ENCODE measurements at regions not wholly inside any gene's neighbourhood (a gene's known extent, or its start where the extent isn't known, plus 50 kb on each side); places are given as distances from the start of the nearest gene placed in this dataset.

DNA sequence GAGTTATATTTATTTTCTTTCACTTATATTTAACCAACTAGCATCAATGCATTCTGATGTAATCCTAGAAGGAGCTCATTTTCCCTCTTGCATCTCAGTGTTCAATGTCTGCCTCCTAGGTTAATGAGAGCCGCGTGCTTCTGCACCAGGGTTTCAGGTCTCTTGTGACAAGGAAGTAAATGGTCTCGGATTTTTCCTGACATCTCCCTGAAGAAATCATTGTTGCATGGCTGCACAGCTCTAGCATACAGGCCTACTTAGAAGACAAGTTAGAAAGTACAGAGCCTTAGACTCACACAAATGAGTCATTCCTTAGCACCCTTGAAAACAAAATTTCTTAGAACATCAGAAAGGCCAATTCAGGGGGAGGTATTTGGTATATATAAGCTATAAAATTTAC is 57.2 kb upstream of the KLF12 start:
- no peak overlapping the region for H3K4me3 ChIP-seq (ENCODE audit: control insufficient read depth, low read depth, low read length)
- no peak for DNase-seq (ENCODE audit: low read depth)
- TF ChIP-seq, protein P1, sequence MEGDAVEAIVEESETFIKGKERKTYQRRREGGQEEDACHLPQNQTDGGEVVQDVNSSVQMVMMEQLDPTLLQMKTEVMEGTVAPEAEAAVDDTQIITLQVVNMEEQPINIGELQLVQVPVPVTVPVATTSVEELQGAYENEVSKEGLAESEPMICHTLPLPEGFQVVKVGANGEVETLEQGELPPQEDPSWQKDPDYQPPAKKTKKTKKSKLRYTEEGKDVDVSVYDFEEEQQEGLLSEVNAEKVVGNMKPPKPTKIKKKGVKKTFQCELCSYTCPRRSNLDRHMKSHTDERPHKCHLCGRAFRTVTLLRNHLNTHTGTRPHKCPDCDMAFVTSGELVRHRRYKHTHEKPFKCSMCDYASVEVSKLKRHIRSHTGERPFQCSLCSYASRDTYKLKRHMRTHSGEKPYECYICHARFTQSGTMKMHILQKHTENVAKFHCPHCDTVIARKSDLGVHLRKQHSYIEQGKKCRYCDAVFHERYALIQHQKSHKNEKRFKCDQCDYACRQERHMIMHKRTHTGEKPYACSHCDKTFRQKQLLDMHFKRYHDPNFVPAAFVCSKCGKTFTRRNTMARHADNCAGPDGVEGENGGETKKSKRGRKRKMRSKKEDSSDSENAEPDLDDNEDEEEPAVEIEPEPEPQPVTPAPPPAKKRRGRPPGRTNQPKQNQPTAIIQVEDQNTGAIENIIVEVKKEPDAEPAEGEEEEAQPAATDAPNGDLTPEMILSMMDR (conservative IDR thresholded peaks at IDR 0.05; ENCODE audit: control insufficient read depth, insufficient read depth, low read depth, low read length), result no peak

DNA sequence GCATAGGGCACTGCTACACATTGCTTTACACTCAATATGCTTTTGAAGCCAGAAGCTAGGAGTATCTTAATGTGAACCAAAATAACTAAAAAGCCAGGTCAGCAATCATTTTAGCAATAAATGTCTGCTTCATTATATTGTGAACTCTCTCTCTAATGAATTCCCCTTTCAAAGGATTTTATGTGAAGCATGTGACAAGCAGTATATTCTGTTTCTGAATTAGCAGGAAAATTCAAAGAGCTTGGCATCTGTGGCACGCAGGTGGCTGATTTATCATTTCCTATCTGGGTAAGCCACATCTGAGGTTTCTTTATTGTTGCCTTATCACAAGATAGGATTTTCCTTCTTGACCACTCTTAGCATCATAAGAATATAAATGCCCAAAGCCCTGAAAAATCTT is 56.8 kb upstream of the KLF12 start:
- no peak for DNase-seq (ENCODE audit: low read depth)
- TF ChIP-seq, protein P1 (conservative IDR thresholded peaks at IDR 0.05; ENCODE audit: control insufficient read depth, insufficient read depth, low read depth, low read length), result no peak
- no peak overlapping the region for H3K4me3 ChIP-seq (ENCODE audit: control insufficient read depth, low read depth, low read length)

DNA sequence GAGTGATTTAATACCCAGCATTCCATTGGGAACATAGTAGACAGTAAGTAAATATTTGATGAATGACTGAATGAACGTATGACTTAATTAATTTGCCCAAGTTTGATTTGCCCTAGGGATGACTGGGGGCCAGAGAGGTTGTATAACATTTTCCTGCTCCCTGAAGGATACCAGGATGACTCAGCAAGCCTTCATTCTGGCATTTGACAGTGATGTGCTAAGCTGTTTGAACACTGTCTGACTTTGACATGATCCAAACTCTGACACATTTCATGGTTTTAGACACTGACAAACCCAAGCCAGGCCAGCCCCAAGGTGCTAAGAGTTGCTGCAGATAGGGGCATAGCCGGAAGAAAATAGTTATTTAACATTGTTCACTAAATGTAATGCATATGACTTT is 53.4 kb upstream of the KLF12 start:
- TF ChIP-seq, protein P1 (conservative IDR thresholded peaks at IDR 0.05; ENCODE audit: control insufficient read depth, insufficient read depth, low read depth, low read length), result no peak
- no peak overlapping the region for H3K4me3 ChIP-seq (ENCODE audit: control insufficient read depth, low read depth, low read length)
- DNase-seq (ENCODE audit: low read depth), result peak; percentile 52

DNA sequence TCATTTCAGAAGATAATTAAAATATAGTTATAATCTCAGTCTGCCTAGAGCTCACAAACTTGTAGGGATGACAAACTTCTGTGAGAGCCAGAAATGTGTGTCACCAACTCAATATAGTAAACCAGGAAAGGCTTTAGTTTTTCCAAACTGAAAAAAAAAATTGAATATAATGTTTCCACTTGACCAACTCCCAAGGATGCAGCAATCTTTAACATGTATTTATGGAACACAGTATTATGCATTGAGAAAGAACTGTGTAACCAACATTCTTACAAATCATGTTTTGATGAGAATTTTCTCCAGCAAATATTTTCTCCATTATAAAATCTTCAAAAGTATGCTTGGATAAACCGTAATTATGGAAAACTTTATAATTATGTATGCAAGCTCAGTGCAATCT is 50.1 kb upstream of the KLF12 start:
- TF ChIP-seq, protein P1 (conservative IDR thresholded peaks at IDR 0.05; ENCODE audit: control insufficient read depth, insufficient read depth, low read depth, low read length), result no peak
- H3K4me3 ChIP-seq (ENCODE audit: control insufficient read depth, low read depth, low read length), result no peak overlapping the region
- no peak for DNase-seq (ENCODE audit: low read depth)
